GM19467 (cell line): ENCODE measurements at regions not wholly inside any gene's neighbourhood (a gene's known extent, or its start where the extent isn't known, plus 50 kb on each side); places are given as distances from the start of the nearest gene placed in this dataset.
"Not testable (repeated sequence)": the region's sequence is repeated elsewhere in the genome, so short reads cannot be mapped to it uniquely, and the experiment has no call there.

ENCODE experiments used
- ATAC-seq: cut with Tn5 transposase; IDR thresholded peaks from one replicate; pipeline ENCODE4 v1.9.1; 2021; ENCODE audit warnings: mild to moderate bottlenecking, moderate library complexity; ENCODE audit not compliant: unreplicated experiment

- no peak for ATAC-seq
These were observed 327.4 kb upstream of the CCL2 start for GRCh38 chr17:33927732-33928133.

- no peak for ATAC-seq
These were observed 325.8 kb upstream of the CCL2 start for GRCh38 chr17:33929181-33929724.

GRCh38 chr17:33931148-33931814 is 323.8 kb upstream of the CCL2 start:
- not testable (repeated sequence) for ATAC-seq

GRCh38 chr17:33932996-33933395 is 322.1 kb upstream of the CCL2 start:
- no peak for ATAC-seq

GRCh38 chr17:33933576-33933975 is 321.5 kb upstream of the CCL2 start:
- ATAC-seq: no peak

- ATAC-seq: no peak
These were observed 320.4 kb upstream of the CCL2 start for GRCh38 chr17:33934696-33935095.

- ATAC-seq: no peak
These were observed 319.3 kb upstream of the CCL2 start for GRCh38 chr17:33935822-33936221.

DNA sequence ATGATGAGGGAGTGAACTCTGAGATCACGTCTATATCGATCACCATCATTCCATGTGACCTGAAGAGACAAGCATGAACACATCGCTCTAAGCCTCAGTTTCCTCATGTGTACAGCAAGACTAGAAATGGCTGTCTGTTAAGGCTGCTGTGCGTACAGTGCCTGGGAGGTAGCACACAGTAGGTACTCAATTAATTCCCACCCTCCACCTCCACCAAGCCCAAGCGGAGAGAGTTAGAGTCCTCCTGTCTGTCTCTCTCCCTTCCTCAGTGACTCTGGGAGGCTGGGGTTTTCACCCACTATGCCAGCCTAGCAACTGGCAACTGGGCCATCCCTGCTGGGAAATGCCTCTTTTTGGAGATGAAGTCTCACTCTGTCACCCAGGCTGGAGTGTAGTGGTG is 318.3 kb upstream of the CCL2 start:
- ATAC-seq: no peak

DNA sequence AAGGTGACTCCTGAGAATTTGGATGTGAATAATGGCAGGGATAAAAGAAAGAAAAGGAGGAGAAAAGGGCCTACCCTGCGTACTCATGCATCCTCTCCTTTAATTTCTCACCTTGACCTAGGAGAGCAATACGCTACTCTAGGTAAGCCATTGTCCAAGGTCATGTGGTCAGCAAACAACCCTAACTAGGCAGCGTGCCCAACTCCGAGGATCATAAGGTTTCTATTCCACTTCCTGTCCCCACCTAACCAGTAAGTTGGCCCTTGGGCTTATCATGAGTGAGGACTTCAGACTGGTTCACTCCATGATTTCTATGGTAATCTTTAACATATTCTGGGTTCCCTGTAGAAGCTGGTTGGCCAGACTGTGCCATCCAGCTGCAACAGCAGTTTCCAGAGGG is 315.1 kb upstream of the CCL2 start:
- no peak for ATAC-seq

DNA sequence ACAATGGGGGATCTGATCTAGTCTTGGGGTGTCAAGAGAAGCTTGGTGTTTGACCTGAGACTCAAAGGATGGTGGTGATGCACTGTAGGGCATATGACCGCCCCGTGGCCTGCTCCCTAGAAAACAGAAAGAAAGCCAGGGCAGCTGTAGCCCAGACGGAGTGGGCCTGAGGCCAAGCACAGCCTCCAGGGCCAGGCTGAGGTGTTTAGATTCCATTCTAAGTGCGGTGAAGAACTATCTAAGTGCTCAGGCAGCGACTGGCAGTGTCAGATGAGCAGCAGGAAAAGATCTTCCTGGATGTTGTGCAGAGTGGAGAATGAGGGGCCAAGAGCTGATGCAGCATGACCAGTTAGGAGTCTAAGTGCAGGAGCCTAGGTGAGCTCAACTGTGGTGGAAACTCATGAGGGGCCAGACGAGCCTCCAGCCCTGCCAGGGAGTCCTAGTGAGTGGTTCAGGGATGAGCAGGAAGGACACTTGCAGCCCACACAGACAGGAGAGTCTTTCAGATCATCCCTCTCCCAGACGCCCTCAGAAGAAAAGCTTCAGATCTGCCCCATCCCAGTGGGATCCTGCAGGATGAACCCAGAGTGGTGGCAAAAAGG is 314.2 kb upstream of the CCL2 start:
- no peak for ATAC-seq

DNA sequence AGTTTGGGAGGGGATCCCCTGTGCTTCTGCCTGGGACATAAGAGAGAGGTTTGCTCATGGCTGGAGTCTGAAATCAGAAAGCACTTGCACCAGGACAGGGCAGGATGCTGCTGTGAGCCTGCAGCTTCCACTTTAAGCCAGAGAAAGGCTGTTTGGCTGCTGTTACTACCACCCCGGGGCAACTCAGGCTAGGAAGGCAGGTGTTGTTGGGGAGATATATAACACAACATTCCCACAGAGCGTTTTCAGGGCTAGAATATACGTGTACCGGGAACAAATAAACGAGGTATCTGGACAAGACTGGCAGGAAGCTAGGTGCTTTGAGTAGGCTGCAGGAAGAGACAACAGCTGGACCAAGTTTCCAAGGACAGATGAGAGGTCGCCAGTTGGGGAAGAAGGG is 313.3 kb upstream of the CCL2 start:
- ATAC-seq: no peak

DNA sequence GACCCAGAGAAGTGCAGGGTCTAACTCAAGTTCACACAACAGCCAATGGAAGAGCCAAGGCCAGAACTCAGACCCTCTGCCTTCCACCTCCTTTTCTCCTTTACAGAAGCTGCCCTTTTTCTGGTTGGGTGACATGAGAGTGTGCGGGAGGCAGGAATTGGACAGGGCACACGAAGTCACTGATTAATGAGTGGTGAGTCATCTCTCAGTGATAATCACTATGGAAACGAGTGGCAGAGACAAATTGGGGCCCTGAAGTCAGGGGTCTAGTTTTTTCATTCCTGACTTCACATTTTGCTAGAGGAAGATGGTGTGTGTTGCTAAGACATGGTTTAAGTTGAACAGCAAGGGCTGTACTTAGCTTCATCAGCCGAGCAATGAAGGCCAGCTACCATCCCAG is 312.7 kb upstream of the CCL2 start:
- no peak for ATAC-seq

GRCh38 chr17:33944412-33944811 is 310.7 kb upstream of the CCL2 start:
- ATAC-seq: no peak

DNA sequence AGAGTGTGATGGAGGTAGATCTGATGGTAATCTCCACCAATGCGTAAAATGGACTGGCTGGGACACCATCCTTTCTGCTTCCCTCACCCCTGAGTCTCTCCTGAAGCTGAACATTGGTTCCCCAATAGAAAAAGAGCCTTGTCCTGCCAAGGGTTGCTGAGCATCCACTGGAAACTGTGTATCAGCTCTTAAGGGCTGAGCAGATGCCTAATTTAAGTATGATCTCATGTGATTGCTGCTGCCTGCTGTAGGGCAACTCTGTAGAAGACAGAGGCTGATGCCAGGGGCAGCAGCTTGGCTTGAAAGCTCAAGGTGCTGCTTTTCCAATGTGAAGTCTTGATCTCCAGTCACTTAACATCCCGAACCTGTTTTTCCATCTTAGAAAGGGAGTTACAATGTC is 310.3 kb upstream of the CCL2 start:
- ATAC-seq: no peak

GRCh38 chr17:33945646-33946546 is 309.2 kb upstream of the CCL2 start:
- no peak for ATAC-seq

DNA sequence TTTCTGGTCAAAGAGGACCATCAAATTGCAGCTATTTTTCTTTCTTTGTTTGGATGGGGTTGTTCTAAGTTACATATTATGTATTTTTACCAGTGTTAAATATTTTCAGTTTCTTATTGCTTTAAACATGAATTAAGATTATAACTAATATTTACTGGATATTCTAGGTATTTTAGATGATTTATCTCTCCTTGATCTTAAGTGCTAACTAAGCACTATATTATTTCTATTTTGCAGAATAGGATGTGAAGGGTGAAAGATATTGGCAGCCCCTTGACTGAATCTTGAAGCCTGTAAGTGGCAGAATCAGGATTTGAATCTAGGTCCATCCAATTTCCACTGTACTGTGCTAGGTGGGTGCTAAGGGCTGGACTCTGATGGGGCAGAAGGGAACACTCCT is 307.3 kb upstream of the CCL2 start:
- ATAC-seq: no peak

- ATAC-seq: no peak
These were observed 306.8 kb upstream of the CCL2 start for GRCh38 chr17:33948309-33948708.

- ATAC-seq: no peak
These were observed 306.0 kb upstream of the CCL2 start for GRCh38 chr17:33949100-33949499.

- ATAC-seq: no peak
These were observed 305.0 kb upstream of the CCL2 start for GRCh38 chr17:33950061-33950460.

DNA sequence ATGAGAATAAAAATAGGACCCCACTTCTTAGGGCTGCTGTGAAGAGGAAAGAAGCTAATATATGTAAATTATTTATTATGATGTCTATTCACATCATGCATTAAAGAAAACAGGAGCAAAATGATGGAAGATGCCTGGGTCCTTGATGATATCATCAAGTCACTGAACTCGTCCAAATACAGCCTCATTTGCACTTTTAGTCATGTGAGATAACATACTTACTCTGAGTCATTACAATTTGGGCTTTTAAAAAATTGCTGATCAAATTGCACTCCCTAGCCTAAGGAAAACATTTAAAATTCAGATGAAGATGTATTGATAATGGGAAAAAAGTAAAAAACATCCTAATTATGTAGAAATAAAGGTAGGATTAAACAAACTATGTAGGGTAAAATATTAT is 302.7 kb upstream of the CCL2 start:
- no peak for ATAC-seq

DNA sequence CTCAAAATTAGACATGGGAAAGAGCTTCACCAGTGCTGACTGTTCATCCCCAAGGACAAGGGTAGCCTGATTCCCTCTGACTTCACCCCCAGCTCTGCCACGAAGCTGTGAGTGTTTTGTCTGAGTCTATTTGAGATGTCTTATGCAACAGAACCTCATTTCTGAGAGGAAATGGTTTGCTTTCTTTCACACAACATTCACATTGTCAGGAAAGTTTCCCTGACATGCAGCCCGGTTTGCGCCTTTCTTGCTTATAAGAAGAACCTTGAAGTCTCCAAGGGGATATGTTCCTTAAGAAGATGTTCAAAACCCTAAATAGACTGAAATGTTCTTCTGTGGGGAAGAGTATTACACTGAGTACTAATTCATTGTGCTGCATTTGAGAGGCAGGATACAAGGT is 300.5 kb upstream of the CCL2 start:
- ATAC-seq: no peak

DNA sequence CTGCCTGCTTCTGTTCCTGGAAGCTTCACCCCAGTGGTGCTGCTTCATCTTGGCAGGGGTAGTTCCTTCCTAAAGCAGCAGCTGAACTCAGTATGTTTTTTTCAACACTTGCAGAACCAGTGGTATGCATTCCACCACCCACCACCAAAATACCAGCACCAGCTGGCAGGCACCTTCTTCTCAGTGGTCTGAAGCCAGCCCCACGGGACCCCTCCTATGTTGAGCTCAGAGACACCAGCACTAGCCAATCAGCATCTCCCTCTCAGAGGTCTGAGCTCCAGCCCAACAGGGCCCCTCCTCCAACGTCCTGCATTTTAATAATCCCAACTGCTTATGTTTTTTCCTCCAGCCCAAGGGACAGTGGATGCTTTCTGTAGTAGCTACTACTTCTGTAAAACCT is 299.6 kb upstream of the CCL2 start:
- no peak for ATAC-seq
